GM19468 (cell line): ENCODE measurements at regions not wholly inside any gene's neighbourhood (a gene's known extent, or its start where the extent isn't known, plus 50 kb on each side); places are given as distances from the start of the nearest gene placed in this dataset.
A peak's percentile ranks its signal among the peaks of the same experiment; 100 is the strongest.

Experiments
- ATAC-seq: cut with Tn5 transposase; IDR thresholded peaks from one replicate; pipeline ENCODE4 v1.9.1; 2021; ENCODE audit warnings: mild to moderate bottlenecking, moderate library complexity, moderate number of reproducible peaks; ENCODE audit not compliant: unreplicated experiment; ENCODE audit errors: extremely low read depth

DNA sequence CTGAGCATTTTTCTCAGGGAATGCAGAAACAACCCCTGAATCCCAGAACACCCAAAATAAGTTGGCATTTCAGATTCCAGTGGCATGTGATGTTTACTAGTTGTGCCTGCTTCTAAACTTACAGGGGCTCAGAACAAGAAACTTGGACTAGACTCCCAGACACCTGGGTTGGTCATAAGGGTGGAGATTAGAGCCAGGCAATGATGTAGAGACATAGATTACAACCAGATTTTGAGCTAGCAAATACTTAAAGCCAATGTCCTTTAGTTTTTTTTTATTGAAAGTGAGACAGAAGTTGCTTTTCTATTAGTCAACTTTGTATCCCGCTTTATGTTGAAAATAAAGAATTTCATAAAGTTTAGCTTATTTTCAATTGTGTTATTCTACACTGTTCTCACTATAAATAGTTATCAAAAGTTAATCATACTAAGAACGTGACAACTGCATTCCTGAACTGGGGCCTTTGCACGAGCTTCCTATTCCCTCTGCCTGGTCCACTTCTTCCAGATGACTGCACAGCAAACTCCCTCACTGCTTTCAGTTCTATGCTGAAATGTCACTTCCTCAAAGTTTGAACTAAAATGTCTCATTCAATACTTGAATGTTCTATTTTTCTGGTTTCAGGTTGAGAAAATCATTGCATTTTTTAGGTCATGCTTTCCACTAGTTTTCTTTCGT lies 224.7 kb upstream of the PPP1R2C start:
- peak; percentile 53 for ATAC-seq

DNA sequence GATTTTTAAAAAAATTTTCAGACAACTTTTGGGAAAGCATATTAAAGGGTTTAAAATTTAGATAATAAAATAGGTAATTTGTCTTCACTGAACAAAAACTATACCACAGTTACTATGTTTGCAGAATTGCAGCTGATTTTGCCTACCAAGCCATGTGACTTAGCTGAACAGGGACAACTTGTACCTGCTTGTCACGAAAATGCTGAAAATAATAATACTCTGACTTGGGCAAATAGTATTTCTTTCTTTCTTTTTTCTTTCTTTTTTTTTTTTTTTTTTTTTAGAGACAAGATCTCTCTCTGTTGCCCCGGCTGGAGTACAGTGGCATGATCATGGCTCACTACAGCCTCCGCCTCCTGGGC lies 225.2 kb upstream of the PPP1R2C start:
- no peak for ATAC-seq

DNA sequence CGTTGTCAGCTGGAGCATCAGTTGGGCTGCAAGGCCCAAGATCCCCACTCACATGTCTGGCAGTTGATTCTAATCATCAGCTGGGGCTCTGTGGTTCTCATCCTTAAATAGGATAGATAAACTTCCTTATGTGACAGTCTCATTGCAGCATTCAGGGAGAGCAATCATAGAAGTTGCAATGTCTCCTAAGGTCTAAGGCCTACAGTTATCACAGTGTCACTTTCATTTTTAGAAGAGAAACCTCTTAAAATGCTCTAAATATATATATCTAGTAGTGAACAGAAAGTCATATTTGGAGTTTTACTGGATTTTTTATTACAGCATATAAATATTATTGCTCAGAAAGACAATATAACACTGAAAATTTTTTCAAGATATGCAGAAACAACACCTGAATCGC lies 226.0 kb upstream of the PPP1R2C start:
- ATAC-seq, result no peak

DNA sequence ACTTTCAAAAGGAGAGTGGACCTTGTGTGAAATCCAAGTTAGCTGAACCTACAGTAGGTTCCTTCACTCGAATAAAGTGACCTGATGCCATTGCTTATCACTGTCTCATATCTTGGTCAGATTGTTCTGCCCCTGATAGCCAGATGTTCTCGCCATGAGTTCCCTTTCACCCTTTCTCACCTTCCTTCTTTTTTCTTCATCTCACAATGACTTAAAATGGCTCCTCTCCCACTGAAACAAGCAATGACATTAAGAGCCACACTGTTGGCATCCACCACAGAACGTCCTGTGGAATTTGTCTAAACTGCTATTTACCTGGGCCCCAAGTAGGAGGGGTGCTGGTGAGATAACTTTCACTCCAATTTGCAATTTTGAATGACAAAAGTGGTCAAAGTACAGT lies 227.6 kb upstream of the PPP1R2C start:
- ATAC-seq, result no peak

DNA sequence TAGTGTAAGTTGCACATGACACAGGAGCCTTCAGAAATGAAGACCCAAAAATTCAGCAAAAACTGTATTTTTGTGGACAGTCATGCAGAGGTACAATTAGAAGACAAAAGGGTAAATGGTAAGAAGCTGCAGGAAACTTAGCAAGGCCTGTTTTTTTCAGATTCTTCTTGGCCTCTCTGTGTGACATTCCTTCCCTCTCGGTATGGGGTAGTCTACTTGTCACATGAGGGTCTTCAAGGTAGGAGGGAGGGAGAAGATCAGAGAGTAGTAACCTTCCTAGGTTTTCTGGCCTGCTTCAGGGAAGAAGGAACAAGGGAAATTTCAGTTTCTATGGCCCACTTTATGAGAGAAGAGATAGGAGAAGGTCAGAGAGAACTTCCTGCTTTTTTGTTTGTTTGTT lies 230.4 kb upstream of the PPP1R2C start:
- no peak for ATAC-seq

DNA sequence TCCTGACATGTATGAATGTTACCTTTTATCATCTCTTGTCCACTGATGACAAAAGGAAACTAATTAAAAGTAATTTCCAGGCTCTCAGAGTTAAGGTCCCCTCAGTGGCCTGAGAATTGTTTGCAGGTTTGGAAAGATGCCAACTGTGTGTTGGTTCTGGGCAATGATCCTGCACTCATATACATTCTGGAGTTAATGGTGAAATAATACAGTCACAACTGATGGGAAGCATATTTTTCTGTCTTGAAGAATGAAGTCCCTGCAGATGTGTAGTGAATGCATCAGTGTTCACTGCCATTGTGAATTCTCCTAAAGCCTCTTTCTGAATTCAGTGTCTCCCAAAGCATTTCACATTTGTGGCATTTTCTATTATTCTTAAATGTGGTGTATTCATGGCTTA lies 238.1 kb upstream of the PPP1R2C start:
- no peak for ATAC-seq

DNA sequence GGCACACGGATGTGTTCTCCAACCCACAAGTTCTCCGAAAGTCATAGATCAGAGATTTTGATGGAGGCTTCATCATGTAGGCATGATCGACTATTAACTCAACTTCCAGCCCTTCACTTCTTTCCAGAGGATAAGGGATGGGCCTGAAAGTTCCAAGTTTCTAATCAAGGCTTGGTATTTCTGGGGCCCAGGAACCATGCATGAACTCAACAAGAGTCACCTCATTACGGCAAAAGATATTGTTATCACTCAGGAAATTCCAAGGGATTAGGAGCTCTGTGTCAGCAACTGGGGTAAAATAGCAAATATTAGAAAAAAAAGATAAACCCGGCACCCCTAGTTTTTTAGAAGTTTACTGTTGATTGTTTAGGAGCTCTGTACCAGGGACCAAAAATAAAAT lies 240.1 kb upstream of the PPP1R2C start:
- no peak for ATAC-seq

DNA sequence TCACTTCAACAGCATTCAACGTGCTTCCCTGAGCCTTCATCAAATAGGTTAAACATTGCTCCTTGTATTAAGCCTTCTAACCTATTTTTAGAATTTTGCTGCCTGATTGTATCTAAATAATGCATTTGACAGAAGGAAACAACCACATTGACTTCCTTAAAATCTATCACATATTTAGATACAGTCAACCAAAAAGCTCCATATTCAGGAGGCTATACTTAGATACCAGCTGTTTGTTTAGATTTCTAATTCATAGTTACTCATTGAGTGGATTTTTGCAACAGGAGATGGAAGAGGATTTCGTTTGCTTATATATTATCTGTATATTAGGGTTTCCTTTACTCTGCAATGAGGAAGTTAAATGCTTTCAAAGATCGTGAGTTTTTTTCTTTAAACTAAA lies 241.1 kb upstream of the PPP1R2C start:
- ATAC-seq, result no peak

DNA sequence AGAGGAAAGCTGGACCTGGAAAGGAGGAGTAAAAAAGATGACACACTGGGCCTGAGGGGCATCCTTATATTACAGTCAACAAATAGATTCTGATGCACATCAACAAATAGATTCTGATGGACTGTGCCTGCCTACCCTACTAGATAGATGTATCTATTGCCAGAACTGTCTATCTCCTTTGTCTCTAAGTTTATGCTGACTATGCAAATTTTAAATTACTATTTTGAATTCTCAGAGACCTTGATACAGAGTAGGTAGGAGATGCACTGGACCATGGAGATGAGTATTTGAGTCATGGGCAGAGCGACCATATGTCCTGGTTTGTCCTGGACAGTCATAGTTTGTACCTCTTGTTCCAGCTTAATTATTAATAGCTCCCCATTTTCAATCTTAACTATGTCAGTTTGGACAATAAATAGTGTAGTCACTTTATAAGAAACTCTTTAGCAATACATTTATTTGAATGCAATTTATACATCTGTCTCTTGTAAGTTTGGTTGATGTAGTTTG lies 247.9 kb upstream of the PPP1R2C start:
- no peak for ATAC-seq

DNA sequence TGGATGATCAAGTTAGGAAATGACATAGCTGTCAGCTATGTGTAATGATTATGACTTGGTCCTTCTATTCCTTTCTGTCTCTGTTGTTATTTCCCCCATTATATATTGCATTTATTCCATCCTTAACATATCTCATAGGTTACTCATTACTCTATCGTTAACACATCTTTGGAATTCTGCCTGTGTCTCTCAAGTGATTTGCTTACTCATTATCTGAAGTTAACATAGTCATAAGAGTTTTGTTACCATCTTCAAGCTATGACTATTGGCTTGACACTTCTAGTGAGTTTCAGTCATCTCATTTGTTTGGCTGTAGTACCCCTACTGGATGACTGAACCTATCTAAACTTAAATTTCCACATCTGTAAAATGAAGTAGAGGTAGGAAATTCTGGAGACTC lies 286.1 kb upstream of the PPP1R2C start:
- no peak for ATAC-seq

DNA sequence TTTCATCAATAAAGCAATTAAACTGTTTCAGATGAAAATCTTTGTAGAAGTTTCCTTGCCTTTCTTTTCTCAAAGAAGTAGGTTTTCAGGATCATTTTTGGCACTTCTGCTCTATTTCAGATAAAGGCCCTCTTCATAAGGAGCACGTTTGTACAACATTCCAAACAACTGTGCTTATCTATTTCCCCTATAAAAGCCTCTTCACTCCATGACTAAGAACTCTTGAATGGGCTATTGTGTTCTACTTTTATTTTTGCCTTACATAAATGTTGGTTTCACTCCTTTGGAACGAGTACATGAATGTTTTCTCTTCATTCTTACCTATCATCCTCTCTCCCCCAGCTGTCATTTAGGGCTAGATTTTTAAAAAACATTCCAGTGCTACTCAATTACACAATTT lies 288.0 kb upstream of the PPP1R2C start:
- no peak for ATAC-seq

DNA sequence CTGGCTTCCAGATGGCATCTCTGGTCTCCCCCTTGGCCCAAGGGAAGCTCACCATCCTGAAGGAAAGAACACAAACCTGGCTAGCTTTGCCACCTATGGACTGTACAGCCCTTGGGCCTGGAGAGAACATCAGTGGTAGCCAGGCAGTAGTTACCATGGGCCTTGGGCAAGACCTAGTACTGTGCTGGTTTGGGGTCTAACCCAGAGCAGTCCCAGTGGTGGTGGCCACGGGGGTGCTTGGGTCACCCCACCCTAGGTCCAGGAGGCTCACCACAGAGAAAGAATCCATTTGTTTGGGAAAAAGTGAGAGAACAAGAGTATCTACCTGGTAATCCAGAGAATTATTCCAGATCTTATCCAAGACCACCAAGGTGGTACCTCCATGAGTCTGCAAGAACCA lies 290.7 kb upstream of the PPP1R2C start:
- ATAC-seq, result no peak

DNA sequence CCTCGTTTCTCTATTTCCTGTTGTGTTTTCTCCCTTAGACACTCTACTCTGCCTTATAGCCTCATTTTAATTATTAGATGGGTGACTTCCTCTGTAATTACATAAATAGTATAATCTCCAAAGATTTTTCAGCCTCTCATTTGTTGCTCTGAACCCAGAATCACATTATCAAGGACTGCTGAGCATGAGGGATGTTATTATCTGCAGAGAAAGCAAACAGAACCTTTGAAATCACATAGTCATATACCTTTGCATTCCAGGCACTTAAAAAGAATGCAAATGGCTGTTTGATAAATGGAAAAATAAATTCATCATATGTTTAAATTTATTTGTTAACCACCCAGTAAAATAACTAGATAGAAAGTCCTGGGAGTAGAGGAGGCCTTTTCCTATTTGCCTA lies 305.1 kb upstream of the PPP1R2C start:
- ATAC-seq, result no peak

DNA sequence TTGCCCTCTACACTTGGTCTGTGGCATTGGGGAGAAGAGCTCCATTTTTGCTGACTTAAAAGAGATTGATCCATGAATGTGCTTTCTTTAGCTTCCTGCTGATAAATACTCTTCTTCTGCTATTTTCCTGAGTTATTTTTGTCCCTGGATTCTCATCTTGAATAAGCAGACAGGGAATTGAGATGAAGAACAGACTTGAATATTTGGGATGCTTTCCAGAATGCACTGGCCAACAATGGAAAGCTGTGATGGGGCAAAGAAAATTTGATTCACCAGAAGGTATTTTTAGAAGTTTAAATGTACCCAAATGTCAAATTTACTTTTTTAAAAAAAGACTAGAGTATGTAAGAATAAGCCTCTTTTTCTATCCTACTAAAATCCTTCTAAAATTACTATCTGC lies 309.9 kb upstream of the PPP1R2C start:
- no peak for ATAC-seq

DNA sequence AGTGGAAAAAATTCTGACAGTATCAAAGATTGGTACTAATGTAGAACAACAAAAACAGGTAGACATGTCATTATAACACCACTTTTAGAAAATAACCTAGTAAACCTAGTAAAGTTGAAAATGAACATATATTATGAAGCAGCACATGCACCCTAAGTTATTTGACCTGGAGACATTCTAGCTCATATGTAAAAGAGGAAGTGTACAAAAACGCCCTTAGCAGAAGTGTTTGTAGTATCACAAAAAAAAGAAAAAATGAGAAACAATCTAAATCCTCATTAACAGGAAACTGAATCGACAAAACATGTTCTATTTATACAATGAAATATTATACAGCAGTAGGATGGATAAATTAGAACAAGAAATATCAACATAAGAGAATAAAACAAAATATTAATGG lies 318.9 kb upstream of the PPP1R2C start:
- ATAC-seq, result no peak

DNA sequence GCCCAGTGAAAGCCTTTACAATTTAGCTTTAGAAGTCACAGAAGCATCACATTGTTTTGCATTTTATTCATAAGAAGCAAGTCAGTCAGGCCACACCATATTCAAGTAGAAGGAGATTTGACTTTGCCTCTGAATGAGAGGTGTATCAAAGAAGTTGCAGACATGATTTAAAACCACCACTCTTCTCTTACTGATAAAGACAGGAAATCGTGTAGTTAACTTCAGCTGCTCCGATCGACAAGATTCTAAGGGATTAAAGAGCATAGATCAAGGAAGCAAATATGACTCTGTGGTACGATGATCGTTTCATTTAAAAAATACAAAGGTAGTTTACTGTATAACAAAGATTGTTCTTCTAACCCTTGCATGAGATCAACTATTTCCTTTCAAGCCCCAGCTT lies 328.0 kb upstream of the PPP1R2C start:
- ATAC-seq, result no peak

DNA sequence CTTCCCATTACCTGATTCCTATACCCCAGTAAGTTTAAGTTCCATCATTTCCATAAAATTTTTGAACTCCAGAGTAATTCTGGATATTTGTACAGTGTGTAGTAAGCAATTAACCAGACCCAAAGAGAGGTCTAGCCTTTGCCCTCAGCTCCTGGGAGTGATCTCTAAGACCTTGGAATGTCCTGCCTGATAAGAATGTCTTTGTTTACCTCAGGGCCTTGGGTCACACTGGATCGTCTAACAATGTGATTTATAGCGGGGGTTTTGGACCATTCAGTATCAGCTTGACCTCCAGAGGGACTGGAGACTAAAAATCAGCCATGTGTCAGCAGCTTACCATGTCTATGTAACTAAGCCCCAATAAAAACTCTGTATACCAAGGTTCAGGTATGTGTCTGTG lies 330.9 kb upstream of the PPP1R2C start:
- no peak for ATAC-seq

DNA sequence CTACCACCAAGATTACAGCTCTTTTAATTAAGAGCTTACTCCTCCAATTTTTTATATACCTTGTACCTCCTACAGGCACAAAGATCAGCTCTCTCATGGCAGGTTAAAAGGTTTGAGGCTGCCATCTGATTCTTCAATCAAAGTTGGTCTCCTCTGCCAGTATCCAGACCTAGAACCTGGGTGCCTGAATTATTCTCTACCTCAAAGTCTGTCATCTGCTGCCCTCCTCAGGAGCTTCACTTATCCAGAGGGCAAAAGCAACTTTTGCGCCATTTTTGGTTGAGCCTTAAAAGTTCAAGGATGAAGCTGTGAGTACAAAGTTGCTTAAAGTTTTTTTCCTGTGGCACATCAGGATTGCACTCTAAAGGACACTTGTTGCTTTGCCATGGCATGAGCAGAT lies 343.7 kb upstream of the PPP1R2C start:
- no peak for ATAC-seq

DNA sequence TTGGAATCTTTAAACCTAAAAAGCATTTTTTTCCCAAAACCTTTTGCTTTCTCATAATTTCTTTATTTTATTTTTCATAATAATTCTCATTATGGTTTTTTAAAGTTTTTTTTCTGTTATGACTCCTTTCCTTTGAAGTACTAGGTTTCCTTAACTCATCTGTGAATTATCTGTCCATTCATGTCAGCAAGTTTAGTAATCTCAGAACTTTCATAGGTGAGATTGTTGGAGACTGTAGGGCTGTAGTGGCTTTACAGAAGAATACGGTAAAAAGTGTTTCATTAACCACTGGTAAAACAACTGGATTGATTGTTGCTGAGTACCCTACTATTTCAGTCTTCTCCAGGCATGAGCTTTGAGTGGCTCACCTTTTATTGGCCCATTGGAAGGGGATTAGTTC lies 361.7 kb upstream of the PPP1R2C start:
- ATAC-seq, result no peak

DNA sequence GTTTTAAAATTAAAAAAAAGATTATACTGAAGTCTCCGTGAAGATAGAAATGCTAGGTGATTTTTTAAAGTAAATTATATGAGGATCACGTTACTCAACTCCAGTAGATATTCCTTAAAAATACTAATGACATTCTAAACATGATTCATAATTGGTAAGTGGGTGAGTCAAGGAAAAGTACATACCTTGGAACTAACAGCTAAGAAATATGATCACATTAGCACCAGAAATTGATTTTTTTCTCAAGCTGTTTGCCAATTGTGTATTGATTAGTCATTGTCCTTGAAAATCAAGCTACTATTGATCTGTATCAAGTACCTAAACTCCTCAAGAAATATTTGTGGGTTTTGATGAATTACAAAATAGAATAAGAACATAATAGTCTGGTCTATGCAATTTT lies 362.6 kb upstream of the PPP1R2C start:
- ATAC-seq, result no peak

DNA sequence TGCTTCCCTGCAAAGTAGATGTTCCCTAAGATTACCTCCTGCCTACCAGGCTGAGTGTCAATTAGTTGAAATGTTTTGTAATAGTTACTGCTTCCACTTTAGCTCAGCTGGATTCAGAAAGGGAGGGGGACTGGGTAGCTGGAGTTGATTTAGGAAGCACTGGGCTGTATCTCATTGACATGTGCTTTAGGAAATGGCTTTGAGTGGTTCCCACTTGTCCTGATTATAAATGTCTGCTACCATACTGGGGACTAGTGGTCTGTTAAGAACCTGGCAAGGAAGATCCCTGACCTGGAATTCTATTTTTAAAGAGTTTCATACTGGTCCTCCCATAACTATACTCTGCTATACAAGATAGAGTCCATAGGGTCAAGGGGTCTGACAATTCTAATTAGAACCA lies 363.9 kb upstream of the PPP1R2C start:
- no peak for ATAC-seq

DNA sequence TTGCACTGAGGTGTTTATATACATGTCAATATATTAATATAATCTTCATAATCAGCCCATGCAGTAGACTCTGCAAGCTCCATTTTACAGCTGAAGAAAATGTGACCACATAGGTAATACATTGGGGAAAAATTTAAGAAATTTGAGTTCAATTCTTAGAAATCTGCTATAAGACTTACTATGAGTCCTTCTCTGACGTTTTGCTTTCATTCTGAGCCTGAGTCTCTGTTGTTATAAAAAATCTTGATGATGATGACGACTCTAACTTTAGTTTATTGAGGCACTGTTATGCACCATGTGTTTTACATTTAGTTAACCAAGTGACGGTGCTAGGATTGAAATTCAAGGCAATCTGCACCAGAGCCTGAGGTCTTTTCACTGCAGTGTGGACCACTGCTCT lies 370.3 kb upstream of the PPP1R2C start:
- no peak for ATAC-seq
